Suprapubic skin (tissue), 4 donors: ENCODE measurements at regions not wholly inside any gene's neighbourhood (a gene's known extent, or its start where the extent isn't known, plus 50 kb on each side); places are given as distances from the start of the nearest gene placed in this dataset.

Experiments used
- DNase-seq, 2 donors: peaks; one replicate each; pipeline ENCODE4 v3.0.0-alpha.2; 2019; ENCODE audit warnings: low spot score in 2 of 2
- H3K27ac ChIP-seq: fragments of 200-600 bp; sonication (generic); one replicate; pipeline ENCODE4 v1.5.1; 2019
- H3K27me3 ChIP-seq: fragments of 200-600 bp; sonication (generic); one replicate; pipeline ENCODE4 v1.5.1; 2019
- H3K36me3 ChIP-seq: fragments of 200-600 bp; sonication (generic); one replicate; pipeline ENCODE4 v1.5.1; 2019
- H3K4me1 ChIP-seq: fragments of 200-600 bp; sonication (generic); one replicate; pipeline ENCODE4 v1.5.1; 2019
- H3K4me3 ChIP-seq: fragments of 200-600 bp; sonication (generic); one replicate; pipeline ENCODE4 v1.5.1; 2019; ENCODE audit warnings: mild to moderate bottlenecking
- H3K9me3 ChIP-seq: fragments of 200-600 bp; sonication (generic); one replicate; pipeline ENCODE4 v1.5.1; 2019
- CTCF ChIP-seq, 2 donors: fragments of 200-600 bp in 1 of 2; fragments of 450-650 bp in 1 of 2; sonication (generic) in 1 of 2; IDR thresholded peaks; one replicate each; pipeline ENCODE4 v1.5.1; 2016 to 2019; ENCODE audit warnings: antibody characterized with exemption in 2 of 2, mild to moderate bottlenecking in 1 of 2, moderate library complexity in 1 of 2
- EP300 ChIP-seq: sonication (generic); formaldehyde crosslinking; IDR thresholded peaks from one replicate; pipeline ENCODE4 v1.6.1; 2017; ENCODE audit warnings: antibody characterized with exemption
- POLR2A ChIP-seq, 2 donors: fragments of 450-650 bp; IDR thresholded peaks; one replicate each; pipeline ENCODE4 v1.6.1; 2017; ENCODE audit warnings: antibody characterized with exemption in 2 of 2, mild to moderate bottlenecking in 2 of 2, moderate library complexity in 2 of 2
- POLR2AphosphoS5 ChIP-seq, 3 donors: sonication (generic); formaldehyde crosslinking; IDR thresholded peaks; one replicate each; pipeline ENCODE4 v1.6.1; 2017; ENCODE audit warnings: antibody characterized with exemption in 3 of 3
- WGBS: methylation state at CpG from one replicate; pipeline ENCODE4 v1.1.5; 2018; 5-methylcytosine and 5-hydroxymethylcytosine counted together

GRCh38 chr4:4794421-4794820 is 65.0 kb upstream of the MSX1 start:
- TF ChIP-seq CTCF (IDR thresholded peaks at IDR 0.05): no peak
- TF ChIP-seq EP300: no peak
- TF ChIP-seq POLR2A (IDR thresholded peaks at IDR 0.05): no peak
- no peak for TF ChIP-seq POLR2AphosphoS5 (IDR thresholded peaks at IDR 0.05)
- no peaks in the 10 kb centered on the region for H3K9me3 ChIP-seq
- H3K36me3 ChIP-seq: no peaks in the 10 kb centered on the region
- no peaks in the 10 kb centered on the region for H3K4me1 ChIP-seq
- H3K4me3 ChIP-seq: no peak overlapping the region
- 68% methylated on average over 1 of the region's 1 CpG for WGBS
- H3K27ac ChIP-seq: no peak overlapping the region
- no peaks in the 10 kb centered on the region for H3K27me3 ChIP-seq
- no peak for DNase-seq

GRCh38 chr4:4792466-4792865 is 67.0 kb upstream of the MSX1 start:
- Histone ChIP-seq H3K27ac (no peak overlapping the region), H3K27me3 (no peaks in the 10 kb centered on the region), H3K9me3 (no peaks in the 10 kb centered on the region), H3K36me3 (no peaks in the 10 kb centered on the region), H3K4me1 (no peaks in the 10 kb centered on the region), H3K4me3 (no peak overlapping the region)
- TF ChIP-seq EP300: no peak
- no peak for TF ChIP-seq POLR2AphosphoS5 (IDR thresholded peaks at IDR 0.05)
- no peak for TF ChIP-seq POLR2A (IDR thresholded peaks at IDR 0.05)
- TF ChIP-seq CTCF (IDR thresholded peaks at IDR 0.05): no peak
- 56% methylated on average over 4 of the region's 4 CpGs for WGBS
- peak in 1 of 2 donors; percentile 13 for DNase-seq

- peak in 1 of 2 donors; percentile 68 for DNase-seq
- Histone ChIP-seq H3K27me3 (no peaks in the 10 kb centered on the region), H3K4me1 (no peaks in the 10 kb centered on the region), H3K4me3 (no peak overlapping the region), H3K36me3 (no peaks in the 10 kb centered on the region), H3K27ac (no peak overlapping the region), H3K9me3 (no peaks in the 10 kb centered on the region)
- TF ChIP-seq POLR2AphosphoS5 (IDR thresholded peaks at IDR 0.05): no peak
- no peak for TF ChIP-seq CTCF (IDR thresholded peaks at IDR 0.05)
- TF ChIP-seq POLR2A (IDR thresholded peaks at IDR 0.05): no peak
- no peak for TF ChIP-seq EP300
- WGBS: 57% methylated on average over 8 of the region's 14 CpGs
Observed at GRCh38 chr4:4791299-4792111, 68.0 kb upstream of the MSX1 start.

GRCh38 chr4:4789462-4789861 is 70.0 kb upstream of the MSX1 start:
- H3K36me3 ChIP-seq: no peaks in the 10 kb centered on the region
- no peak overlapping the region for H3K27ac ChIP-seq
- no peaks in the 10 kb centered on the region for H3K27me3 ChIP-seq
- H3K4me1 ChIP-seq: no peaks in the 10 kb centered on the region
- H3K9me3 ChIP-seq: no peaks in the 10 kb centered on the region
- no peak overlapping the region for H3K4me3 ChIP-seq
- peak in 1 of 2 donors; percentile 4 for DNase-seq
- WGBS: 85% methylated on average over 1 of the region's 1 CpG
- TF ChIP-seq EP300: no peak
- no peak for TF ChIP-seq POLR2AphosphoS5 (IDR thresholded peaks at IDR 0.05)
- TF ChIP-seq POLR2A (IDR thresholded peaks at IDR 0.05): no peak
- TF ChIP-seq CTCF (IDR thresholded peaks at IDR 0.05): no peak

- Histone ChIP-seq H3K9me3 (no peaks in the 10 kb centered on the region), H3K4me3 (no peak overlapping the region), H3K4me1 (no peaks in the 10 kb centered on the region), H3K27ac (no peak overlapping the region), H3K36me3 (no peaks in the 10 kb centered on the region), H3K27me3 (no peaks in the 10 kb centered on the region)
- TF ChIP-seq POLR2AphosphoS5 (IDR thresholded peaks at IDR 0.05) (no peak), EP300 (no peak), CTCF (IDR thresholded peaks at IDR 0.05) (no peak), POLR2A (IDR thresholded peaks at IDR 0.05) (no peak)
- DNase-seq: no peak
Observed at GRCh38 chr4:4788573-4788972, 70.9 kb upstream of the MSX1 start.
